CD4-positive, alpha-beta T cell treated with Interferon alpha-2 for 1 hour (primary cell): ENCODE measurements at regions not wholly inside any gene's neighbourhood (a gene's known extent, or its start where the extent isn't known, plus 50 kb on each side); places are given as distances from the start of the nearest gene placed in this dataset.

Experiments used
- DNase-seq, 2 donors: peaks; one replicate each; pipeline ENCODE4 v3.0.0-alpha.2; 2020 to 2022

- no peak for DNase-seq
Observed at GRCh38 chr7:86970986-86971385, 88.5 kb downstream of the ELAPOR2 start.

GRCh38 chr7:86970547-86970946, 88.9 kb downstream of the ELAPOR2 start:
- no peak for DNase-seq

GRCh38 chr7:86969865-86970264, 89.6 kb downstream of the ELAPOR2 start:
- DNase-seq = no peak

- DNase-seq = no peak
Observed at GRCh38 chr7:86968618-86969017, 90.8 kb downstream of the ELAPOR2 start.

- no peak for DNase-seq
Observed at GRCh38 chr7:86966916-86967315, 92.5 kb downstream of the ELAPOR2 start.

GRCh38 chr7:86965727-86966120, 93.7 kb downstream of the ELAPOR2 start:
- no peak for DNase-seq

- no peak for DNase-seq
Observed at GRCh38 chr7:86964973-86965726, 94.3 kb downstream of the ELAPOR2 start.

- no peak for DNase-seq
Observed at GRCh38 chr7:86963599-86964230, 95.7 kb downstream of the ELAPOR2 start.

- no peak for DNase-seq
Observed at GRCh38 chr7:86962623-86963022, 96.8 kb downstream of the ELAPOR2 start.

GRCh38 chr7:86961686-86962085, 97.8 kb downstream of the ELAPOR2 start:
- DNase-seq = no peak

- no peak for DNase-seq
Observed at GRCh38 chr7:86958380-86958779, 101.1 kb downstream of the ELAPOR2 start.

GRCh38 chr7:86956567-86956966, 102.9 kb downstream of the ELAPOR2 start:
- no peak for DNase-seq

- DNase-seq = no peak
Observed at GRCh38 chr7:86955895-86956503, 103.5 kb downstream of the ELAPOR2 start.

GRCh38 chr7:86954971-86955370, 104.5 kb downstream of the ELAPOR2 start:
- no peak for DNase-seq

- no peak for DNase-seq
Observed at GRCh38 chr7:86953653-86954336, 105.7 kb downstream of the ELAPOR2 start.

- no peak for DNase-seq
Observed at GRCh38 chr7:86953219-86953618, 106.2 kb downstream of the ELAPOR2 start.

GRCh38 chr7:86951895-86952294, 107.6 kb downstream of the ELAPOR2 start:
- no peak for DNase-seq

- no peak for DNase-seq
Observed at GRCh38 chr7:86950944-86951343, 108.5 kb downstream of the ELAPOR2 start.

GRCh38 chr7:86950360-86950759, 109.1 kb downstream of the ELAPOR2 start:
- no peak for DNase-seq

GRCh38 chr7:86949779-86950260, 109.6 kb downstream of the ELAPOR2 start:
- DNase-seq = no peak

GRCh38 chr7:86949052-86949778, 110.2 kb downstream of the ELAPOR2 start:
- DNase-seq = no peak

- no peak for DNase-seq
Observed at GRCh38 chr7:86947929-86948328, 111.5 kb downstream of the ELAPOR2 start.

- DNase-seq = no peak
Observed at GRCh38 chr7:86943447-86943846, 116.0 kb downstream of the ELAPOR2 start.
